ENCODE measurements at regions not wholly inside any gene's neighbourhood (a gene's known extent, or its start where the extent isn't known, plus 50 kb on each side); places are given as distances from the start of the nearest gene placed in this dataset.

GRCh38 chr2:55109219-55109891, 59.1 kb upstream of the RTN4 start (continued):
- TF ChIP-seq HMG20A (CRISPR knock-in tag; IDR thresholded peaks at IDR 0.05; ENCODE audit: borderline replicate concordance) (peak; percentile 95; the same call in 1 of the 2 replicates), SAFB2 (CRISPR knock-in tag; IDR thresholded peaks at IDR 0.05; ENCODE audit: borderline replicate concordance, low read depth) (no peak), SP2 (CRISPR knock-in tag; IDR thresholded peaks at IDR 0.05) (no peak), ZNF646 (CRISPR knock-in tag; IDR thresholded peaks at IDR 0.05) (no peak), ZNF101 (CRISPR knock-in tag; IDR thresholded peaks at IDR 0.05; ENCODE audit: borderline replicate concordance, low read depth) (no peak), IKZF4 (CRISPR knock-in tag; IDR thresholded peaks at IDR 0.05; ENCODE audit: borderline replicate concordance, low read depth, not compliant biosample characterization) (no peak), POLR2A (IDR thresholded peaks at IDR 0.05; ENCODE audit: insufficient read depth in 1 of 2, low read depth in 2 of 2, low read length in 2 of 2) (no peak), PRPF4 (IDR thresholded peaks at IDR 0.05; ENCODE audit: low read depth, low read length, poor library complexity, severe bottlenecking) (no peak), FOXA1 (IDR thresholded peaks at IDR 0.05) (peak; percentile 71; the same call in 1 of the 2 replicates), FOXA1 (CRISPR knock-in tag; IDR thresholded peaks at IDR 0.05) (peak; percentile 84), ZMYM3 (CRISPR knock-in tag; IDR thresholded peaks at IDR 0.05) (no peak), CHD2 (IDR thresholded peaks at IDR 0.05; ENCODE audit: low read depth, low read length) (no peak), KDM5A (IDR thresholded peaks at IDR 0.05; ENCODE audit: borderline replicate concordance, low read length) (no peak), ZNF788 (CRISPR knock-in tag; IDR thresholded peaks at IDR 0.05; ENCODE audit: borderline replicate concordance) (no peak), ZNF33B (CRISPR knock-in tag; IDR thresholded peaks at IDR 0.05) (no peak), DMAP1 (CRISPR knock-in tag; IDR thresholded peaks at IDR 0.05) (no peak)
- TF ChIP-seq, protein P1, sequence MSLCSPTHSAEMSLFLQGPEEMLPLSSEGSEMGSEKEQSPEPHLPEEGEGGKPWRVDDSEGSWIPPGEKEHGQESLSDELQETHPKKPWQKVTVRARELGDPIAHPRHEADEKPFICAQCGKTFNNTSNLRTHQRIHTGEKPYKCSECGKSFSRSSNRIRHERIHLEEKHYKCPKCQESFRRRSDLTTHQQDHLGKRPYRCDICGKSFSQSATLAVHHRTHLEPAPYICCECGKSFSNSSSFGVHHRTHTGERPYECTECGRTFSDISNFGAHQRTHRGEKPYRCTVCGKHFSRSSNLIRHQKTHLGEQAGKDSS (CRISPR knock-in tag; IDR thresholded peaks at IDR 0.05; ENCODE audit: borderline replicate concordance, low read depth) = no peak
- TF ChIP-seq, protein P2, sequence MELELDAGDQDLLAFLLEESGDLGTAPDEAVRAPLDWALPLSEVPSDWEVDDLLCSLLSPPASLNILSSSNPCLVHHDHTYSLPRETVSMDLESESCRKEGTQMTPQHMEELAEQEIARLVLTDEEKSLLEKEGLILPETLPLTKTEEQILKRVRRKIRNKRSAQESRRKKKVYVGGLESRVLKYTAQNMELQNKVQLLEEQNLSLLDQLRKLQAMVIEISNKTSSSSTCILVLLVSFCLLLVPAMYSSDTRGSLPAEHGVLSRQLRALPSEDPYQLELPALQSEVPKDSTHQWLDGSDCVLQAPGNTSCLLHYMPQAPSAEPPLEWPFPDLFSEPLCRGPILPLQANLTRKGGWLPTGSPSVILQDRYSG (CRISPR knock-in tag; IDR thresholded peaks at IDR 0.05) = no peak
- TF ChIP-seq, protein P3, sequence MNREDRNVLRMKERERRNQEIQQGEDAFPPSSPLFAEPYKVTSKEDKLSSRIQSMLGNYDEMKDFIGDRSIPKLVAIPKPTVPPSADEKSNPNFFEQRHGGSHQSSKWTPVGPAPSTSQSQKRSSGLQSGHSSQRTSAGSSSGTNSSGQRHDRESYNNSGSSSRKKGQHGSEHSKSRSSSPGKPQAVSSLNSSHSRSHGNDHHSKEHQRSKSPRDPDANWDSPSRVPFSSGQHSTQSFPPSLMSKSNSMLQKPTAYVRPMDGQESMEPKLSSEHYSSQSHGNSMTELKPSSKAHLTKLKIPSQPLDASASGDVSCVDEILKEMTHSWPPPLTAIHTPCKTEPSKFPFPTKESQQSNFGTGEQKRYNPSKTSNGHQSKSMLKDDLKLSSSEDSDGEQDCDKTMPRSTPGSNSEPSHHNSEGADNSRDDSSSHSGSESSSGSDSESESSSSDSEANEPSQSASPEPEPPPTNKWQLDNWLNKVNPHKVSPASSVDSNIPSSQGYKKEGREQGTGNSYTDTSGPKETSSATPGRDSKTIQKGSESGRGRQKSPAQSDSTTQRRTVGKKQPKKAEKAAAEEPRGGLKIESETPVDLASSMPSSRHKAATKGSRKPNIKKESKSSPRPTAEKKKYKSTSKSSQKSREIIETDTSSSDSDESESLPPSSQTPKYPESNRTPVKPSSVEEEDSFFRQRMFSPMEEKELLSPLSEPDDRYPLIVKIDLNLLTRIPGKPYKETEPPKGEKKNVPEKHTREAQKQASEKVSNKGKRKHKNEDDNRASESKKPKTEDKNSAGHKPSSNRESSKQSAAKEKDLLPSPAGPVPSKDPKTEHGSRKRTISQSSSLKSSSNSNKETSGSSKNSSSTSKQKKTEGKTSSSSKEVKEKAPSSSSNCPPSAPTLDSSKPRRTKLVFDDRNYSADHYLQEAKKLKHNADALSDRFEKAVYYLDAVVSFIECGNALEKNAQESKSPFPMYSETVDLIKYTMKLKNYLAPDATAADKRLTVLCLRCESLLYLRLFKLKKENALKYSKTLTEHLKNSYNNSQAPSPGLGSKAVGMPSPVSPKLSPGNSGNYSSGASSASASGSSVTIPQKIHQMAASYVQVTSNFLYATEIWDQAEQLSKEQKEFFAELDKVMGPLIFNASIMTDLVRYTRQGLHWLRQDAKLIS (CRISPR knock-in tag; IDR thresholded peaks at IDR 0.05) = no peak

Data from HepG2 (cell line).